ENCODE measurements at regions not wholly inside any gene's neighbourhood (a gene's known extent, or its start where the extent isn't known, plus 50 kb on each side); places are given as distances from the start of the nearest gene placed in this dataset.
A peak's percentile ranks its signal among the peaks of the same experiment; 100 is the strongest.
"Not testable (repeated sequence)": the region's sequence is repeated elsewhere in the genome, so short reads cannot be mapped to it uniquely, and the experiment has no call there.

DNA sequence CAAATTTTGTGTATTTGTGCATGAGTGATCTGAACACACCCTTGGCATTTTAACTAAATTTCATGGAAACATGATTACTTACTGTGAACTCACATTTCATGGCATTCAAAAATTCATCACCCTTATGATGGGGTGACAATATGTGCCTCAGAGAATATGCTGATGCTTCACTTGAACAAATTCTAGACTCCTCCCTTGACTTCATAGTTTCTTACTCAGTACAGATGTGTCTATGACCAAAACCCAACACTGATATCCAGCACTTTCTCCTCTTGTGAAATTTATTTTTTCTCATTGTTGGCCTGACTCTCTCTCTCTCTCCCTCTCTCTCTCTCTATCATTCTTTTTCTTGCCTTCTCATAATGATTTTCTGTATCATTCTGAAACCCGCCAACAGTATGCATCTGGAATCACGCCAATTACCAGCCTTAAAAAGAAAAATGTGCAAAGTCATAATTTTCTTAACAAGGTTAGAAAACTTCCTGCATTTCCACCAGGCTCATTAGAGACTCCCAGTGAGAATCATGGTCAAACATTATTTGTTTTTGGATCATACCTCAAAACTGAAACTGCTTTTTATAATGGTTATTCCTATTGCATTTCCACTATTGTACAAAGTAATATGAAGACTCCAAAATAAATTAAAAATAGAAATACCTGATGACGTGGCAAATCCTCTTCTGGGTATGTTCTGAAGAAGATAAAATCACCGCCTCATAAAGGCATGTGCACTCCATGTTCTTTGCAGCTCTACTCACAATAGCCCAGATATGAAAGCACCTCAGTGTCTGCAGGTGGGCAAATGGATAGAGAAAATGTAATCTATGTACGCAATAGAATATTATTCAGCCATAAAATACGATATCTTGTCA is 722.2 kb downstream of the TMEM121 start:
- no peak for DNase-seq
- Histone ChIP-seq H3K27ac (no peak overlapping the region), H3K27me3 (peaks cover 0 to 15% (median 0%) of the 10 kb centered on the region in 4 donors), H3K4me1 (no peaks in the 10 kb centered on the region), H3K36me3 (no peaks in the 10 kb centered on the region), H3K9me3 (no peaks in the 10 kb centered on the region), H3K4me3 (no peak overlapping the region)
- no peak for ATAC-seq
- intact Hi-C loops (cut with DNase I): no loop called here
- 21 to 22% methylated on average over 6 of the region's 6 CpGs for WGBS, 2 donors
- TF ChIP-seq, protein P1, sequence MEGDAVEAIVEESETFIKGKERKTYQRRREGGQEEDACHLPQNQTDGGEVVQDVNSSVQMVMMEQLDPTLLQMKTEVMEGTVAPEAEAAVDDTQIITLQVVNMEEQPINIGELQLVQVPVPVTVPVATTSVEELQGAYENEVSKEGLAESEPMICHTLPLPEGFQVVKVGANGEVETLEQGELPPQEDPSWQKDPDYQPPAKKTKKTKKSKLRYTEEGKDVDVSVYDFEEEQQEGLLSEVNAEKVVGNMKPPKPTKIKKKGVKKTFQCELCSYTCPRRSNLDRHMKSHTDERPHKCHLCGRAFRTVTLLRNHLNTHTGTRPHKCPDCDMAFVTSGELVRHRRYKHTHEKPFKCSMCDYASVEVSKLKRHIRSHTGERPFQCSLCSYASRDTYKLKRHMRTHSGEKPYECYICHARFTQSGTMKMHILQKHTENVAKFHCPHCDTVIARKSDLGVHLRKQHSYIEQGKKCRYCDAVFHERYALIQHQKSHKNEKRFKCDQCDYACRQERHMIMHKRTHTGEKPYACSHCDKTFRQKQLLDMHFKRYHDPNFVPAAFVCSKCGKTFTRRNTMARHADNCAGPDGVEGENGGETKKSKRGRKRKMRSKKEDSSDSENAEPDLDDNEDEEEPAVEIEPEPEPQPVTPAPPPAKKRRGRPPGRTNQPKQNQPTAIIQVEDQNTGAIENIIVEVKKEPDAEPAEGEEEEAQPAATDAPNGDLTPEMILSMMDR (IDR thresholded peaks at IDR 0.05): no peak
- no peak for FAIRE-seq

DNA sequence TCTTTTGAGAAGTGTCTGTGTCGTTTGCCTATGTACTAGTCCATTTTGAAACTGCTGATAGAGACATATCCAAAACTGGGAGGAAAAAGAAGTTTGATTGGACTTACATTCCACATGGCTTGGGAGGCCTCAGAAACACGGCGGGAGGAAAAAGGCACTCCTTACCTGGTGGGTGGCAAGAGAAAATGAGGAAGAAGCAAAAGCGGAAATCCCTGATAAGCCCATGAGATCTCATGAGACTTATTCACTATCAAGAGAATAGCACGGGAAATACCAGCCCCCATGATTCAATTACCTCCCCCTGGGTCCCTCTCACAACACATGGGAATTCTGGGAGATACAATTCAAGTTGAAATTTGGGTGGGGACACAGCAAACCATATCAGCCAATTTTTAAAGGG is 727.6 kb downstream of the TMEM121 start:
- WGBS, 2 donors: 39 to 42% methylated on average over 5 of the region's 5 CpGs
- DNase-seq; H3K4me3 ChIP-seq; H3K27ac ChIP-seq; H3K4me1 ChIP-seq; ATAC-seq; intact Hi-C loops (cut with DNase I); H3K9me3 ChIP-seq; H3K36me3 ChIP-seq; FAIRE-seq: not testable (repeated sequence)
- peaks cover 0 to 28% (median 4%) of the 10 kb centered on the region in 4 donors for H3K27me3 ChIP-seq

DNA sequence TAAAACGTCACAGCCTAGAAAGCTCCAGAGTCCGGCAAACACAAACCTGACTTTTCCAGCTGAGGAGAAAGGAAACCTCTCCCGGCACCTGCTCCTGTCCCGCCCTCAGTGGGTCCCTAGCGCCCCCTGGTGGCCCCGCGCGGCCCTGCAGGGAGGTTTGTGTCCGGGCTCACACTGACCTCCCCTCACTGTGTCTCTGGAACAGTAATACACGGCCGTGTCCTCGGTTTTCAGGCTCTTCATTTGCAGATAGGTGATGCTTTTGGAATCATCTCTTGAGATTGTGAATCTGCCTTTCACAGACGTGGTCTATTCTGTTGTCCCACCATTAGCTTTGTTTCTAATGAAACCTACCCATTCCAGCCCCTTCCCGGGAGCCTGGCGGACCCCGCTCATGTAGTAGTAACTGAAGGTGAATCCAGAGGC is 731.2 kb downstream of the TMEM121 start:
- H3K9me3 ChIP-seq; intact Hi-C loops (cut with DNase I); H3K4me3 ChIP-seq; H3K27ac ChIP-seq; FAIRE-seq; H3K36me3 ChIP-seq; H3K4me1 ChIP-seq: not testable (repeated sequence)
- H3K27me3 ChIP-seq: peaks cover 0 to 25% (median 6%) of the 10 kb centered on the region in 4 donors
- DNase-seq (peak in 5 of 6 donors; percentile 12 to 91 (median 57)), ATAC-seq (peak in 2 of 4 donors; percentile 49 to 50)
- TF ChIP-seq, protein P1 (IDR thresholded peaks at IDR 0.05): peak; percentile 40 to 65 (median 46)
- WGBS, 2 donors: 30% methylated on average over 16 of the region's 16 CpGs

DNA sequence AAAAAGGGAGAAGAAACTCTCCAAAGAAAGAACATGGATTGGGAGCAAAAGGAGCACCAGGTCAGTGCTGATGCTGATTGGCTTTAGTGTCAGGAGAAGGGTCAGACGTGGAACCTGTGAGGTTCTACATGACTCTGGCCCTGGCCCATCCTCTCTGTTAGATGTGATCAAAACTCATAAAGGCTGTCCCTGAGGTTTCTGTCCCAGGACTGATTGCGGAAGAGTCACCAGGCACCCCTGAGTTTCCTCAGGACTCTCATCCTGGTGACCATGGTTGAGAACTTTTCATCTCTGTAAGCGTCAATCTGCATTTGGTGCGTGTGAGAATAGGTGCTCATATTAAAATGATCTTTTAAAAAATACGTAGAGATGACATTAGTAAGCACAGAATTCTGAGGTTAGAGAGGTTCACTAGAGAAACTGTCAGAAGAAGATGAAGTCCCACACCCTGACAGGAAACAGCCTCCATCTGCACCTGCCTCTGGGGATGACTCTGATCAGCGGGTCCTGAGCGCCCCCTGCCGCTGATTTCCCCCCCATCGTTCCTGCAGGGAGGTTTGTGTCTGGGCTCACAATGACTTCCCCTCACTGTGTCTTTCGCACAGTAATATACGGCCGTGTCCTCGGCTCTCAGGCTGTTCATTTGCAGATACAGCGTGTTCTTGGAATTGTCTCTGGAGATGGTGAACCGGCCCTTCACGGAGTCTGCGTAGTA is 741.8 kb downstream of the TMEM121 start:
- FAIRE-seq: no peak
- Histone ChIP-seq H3K4me1 (no peaks in the 10 kb centered on the region), H3K36me3 (no peaks in the 10 kb centered on the region), H3K27ac (no peak overlapping the region), H3K27me3 (peaks cover 0 to 35% (median 7%) of the 10 kb centered on the region in 4 donors), H3K9me3 (no peaks in the 10 kb centered on the region), H3K4me3 (no peak overlapping the region)
- intact Hi-C loops (cut with DNase I): no loop called here
- 31 to 36% methylated on average over 17 of the region's 17 CpGs for WGBS, 2 donors
- ATAC-seq: no peak
- TF ChIP-seq, protein P1 (IDR thresholded peaks at IDR 0.05): no peak
- no peak for DNase-seq

DNA sequence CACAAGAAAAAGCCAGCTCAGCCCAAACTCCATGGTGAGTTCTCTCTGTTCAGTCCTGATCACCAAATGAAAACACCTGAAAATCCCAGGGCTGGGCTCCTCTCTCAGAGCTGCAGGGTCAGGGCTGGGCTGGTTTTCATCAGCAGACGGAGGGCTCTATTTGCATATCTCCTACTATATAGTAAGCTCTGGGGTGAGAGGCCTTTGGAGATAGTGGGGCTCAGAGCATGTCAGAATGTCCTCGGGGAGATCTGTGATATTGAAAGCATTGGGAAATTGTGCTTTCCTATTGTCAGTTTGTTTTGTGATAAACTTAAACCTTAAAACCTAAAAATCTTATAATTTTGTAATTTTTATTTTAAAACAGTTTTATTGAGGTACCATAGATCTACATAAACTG is 742.6 kb downstream of the TMEM121 start:
- H3K27ac ChIP-seq: no peak overlapping the region
- no peak for ATAC-seq
- peaks cover 0 to 35% (median 7%) of the 10 kb centered on the region in 4 donors for H3K27me3 ChIP-seq
- H3K4me3 ChIP-seq: no peak overlapping the region
- TF ChIP-seq, protein P1 (IDR thresholded peaks at IDR 0.05): no peak
- FAIRE-seq: no peak
- H3K36me3 ChIP-seq: no peaks in the 10 kb centered on the region
- intact Hi-C loops (cut with DNase I): no loop called here
- DNase-seq: no peak
- H3K9me3 ChIP-seq: no peaks in the 10 kb centered on the region
- H3K4me1 ChIP-seq: no peaks in the 10 kb centered on the region
- WGBS, 2 donors: 34 to 42% methylated on average over 2 of the region's 2 CpGs
